DMS53 (cell line): ENCODE measurements at regions not wholly inside any gene's neighbourhood (a gene's known extent, or its start where the extent isn't known, plus 50 kb on each side); places are given as distances from the start of the nearest gene placed in this dataset.

Source experiments
- DNase-seq: peaks from one replicate; lab custom pipeline; 2025; lab: John Stamatoyannopoulos, UW

GRCh38 chr1:5416518-5416917, 575.7 kb downstream of the NPHP4 start:
- no peak for DNase-seq

- DNase-seq, result no peak
These were observed 576.6 kb downstream of the NPHP4 start for GRCh38 chr1:5415606-5416005.

GRCh38 chr1:5410652-5411051, 581.6 kb downstream of the NPHP4 start:
- no peak for DNase-seq

GRCh38 chr1:5408401-5408800, 583.8 kb downstream of the NPHP4 start:
- DNase-seq, result no peak

GRCh38 chr1:5405263-5405662, 587.0 kb downstream of the NPHP4 start:
- no peak for DNase-seq

GRCh38 chr1:5404412-5405203, 587.6 kb downstream of the NPHP4 start:
- no peak for DNase-seq

GRCh38 chr1:5403935-5404334, 588.3 kb downstream of the NPHP4 start:
- DNase-seq, result no peak

GRCh38 chr1:5402618-5403017, 589.6 kb downstream of the NPHP4 start:
- no peak for DNase-seq

- DNase-seq, result no peak
These were observed 592.5 kb downstream of the NPHP4 start for GRCh38 chr1:5399771-5400170.

- DNase-seq, result no peak
These were observed 595.6 kb downstream of the NPHP4 start for GRCh38 chr1:5396593-5396992.

GRCh38 chr1:5394111-5394510, 598.1 kb downstream of the NPHP4 start:
- DNase-seq, result no peak

- no peak for DNase-seq
These were observed 598.6 kb downstream of the NPHP4 start for GRCh38 chr1:5393603-5394002.

GRCh38 chr1:5393146-5393545, 599.1 kb downstream of the NPHP4 start:
- DNase-seq, result no peak

GRCh38 chr1:5391725-5392124, 600.5 kb downstream of the NPHP4 start:
- DNase-seq, result no peak

GRCh38 chr1:5390504-5390903, 601.7 kb downstream of the NPHP4 start:
- no peak for DNase-seq

GRCh38 chr1:5389101-5389885, 602.9 kb downstream of the NPHP4 start:
- no peak for DNase-seq

GRCh38 chr1:5388622-5389021, 603.6 kb downstream of the NPHP4 start:
- no peak for DNase-seq

- DNase-seq, result no peak
These were observed 605.9 kb downstream of the NPHP4 start for GRCh38 chr1:5386371-5386770.

GRCh38 chr1:5385956-5386355, 606.3 kb downstream of the NPHP4 start:
- DNase-seq, result no peak

- no peak for DNase-seq
These were observed 607.0 kb downstream of the NPHP4 start for GRCh38 chr1:5385096-5385799.

GRCh38 chr1:5381491-5381890, 610.7 kb downstream of the NPHP4 start:
- DNase-seq, result no peak

GRCh38 chr1:5379176-5379759, 613.0 kb downstream of the NPHP4 start:
- no peak for DNase-seq
